ENCODE measurements at regions not wholly inside any gene's neighbourhood (a gene's known extent, or its start where the extent isn't known, plus 50 kb on each side); places are given as distances from the start of the nearest gene placed in this dataset.
A peak's percentile ranks its signal among the peaks of the same experiment; 100 is the strongest.

GRCh38 chr1:40914927-40915569 is 52.9 kb upstream of the CITED4 start:
- DNase-seq = peak; percentile 6

DNA sequence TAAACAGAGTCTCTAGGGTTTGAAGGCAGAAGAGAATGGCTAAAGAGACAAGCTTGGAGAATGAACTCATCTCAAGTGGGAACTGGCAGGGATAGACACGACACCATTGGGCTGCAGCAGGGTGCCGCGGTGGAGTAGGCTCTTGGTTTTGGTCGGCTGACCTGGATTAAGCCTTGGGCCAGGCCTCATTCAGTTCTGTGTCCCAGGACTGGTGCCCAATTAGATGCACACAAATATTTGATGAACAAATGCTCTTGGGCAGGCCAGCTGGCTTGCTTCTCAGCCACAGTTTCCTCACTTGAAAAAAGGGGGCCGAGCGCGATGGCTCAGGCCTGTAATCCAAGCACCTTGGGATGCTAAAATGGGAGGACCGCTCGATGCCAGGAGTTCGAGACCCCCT is 53.4 kb upstream of the CITED4 start:
- DNase-seq = peak; percentile 49

- DNase-seq = peak; percentile 49
These were observed 56.0 kb upstream of the CITED4 start for GRCh38 chr1:40917995-40918711.

- peak; percentile 56 for DNase-seq
These were observed 57.4 kb upstream of the CITED4 start for GRCh38 chr1:40919475-40920011.

DNA sequence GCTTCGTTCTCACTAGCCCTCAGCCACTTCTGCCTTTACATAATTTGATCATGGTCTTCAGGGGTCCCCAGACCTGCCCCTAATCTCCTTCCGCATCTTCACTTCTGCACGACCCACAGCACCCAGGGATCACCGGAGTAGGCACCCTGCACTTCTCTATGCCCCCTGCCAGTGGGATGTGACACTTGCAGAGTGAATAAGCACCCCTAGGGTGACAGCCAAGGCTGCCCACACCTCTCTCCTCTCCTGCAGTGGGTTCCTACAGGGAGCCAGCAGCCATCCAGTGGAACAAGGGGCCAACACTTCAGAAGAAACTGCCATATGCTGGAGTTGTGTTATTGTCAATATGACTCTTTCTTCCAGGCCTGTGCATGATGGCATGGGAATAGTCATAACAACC is 58.0 kb upstream of the CTPS1 start:
- DNase-seq = peak; percentile 49

GRCh38 chr1:40921981-40922677 is 57.4 kb upstream of the CTPS1 start:
- DNase-seq = peak; percentile 14

- DNase-seq = peak; percentile 0
These were observed 56.5 kb upstream of the CTPS1 start for GRCh38 chr1:40922969-40923368.

GRCh38 chr1:40923511-40924020 is 55.9 kb upstream of the CTPS1 start:
- peak; percentile 10 for DNase-seq

DNA sequence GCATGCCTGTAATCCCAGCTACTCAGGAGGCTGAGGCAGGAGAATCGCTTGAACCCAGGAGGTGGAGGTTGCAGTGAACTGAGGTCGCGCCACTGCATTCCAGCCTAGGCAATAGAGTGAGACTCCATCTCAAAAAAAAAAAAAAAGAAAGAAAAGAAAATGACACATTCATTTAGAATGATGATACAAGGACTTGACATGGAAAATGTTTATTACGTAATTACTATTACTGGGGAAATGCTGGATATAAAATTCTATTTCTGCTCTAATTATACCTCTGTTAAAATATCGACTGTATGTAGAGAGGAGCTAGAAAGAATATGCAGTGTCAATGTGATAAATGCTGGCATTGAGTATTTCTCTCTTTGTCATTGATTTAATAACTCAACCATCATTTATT is 54.7 kb upstream of the CTPS1 start:
- peak; percentile 10 for DNase-seq

GRCh38 chr1:40925834-40926410 is 53.6 kb upstream of the CTPS1 start:
- DNase-seq = peak; percentile 41

DNA sequence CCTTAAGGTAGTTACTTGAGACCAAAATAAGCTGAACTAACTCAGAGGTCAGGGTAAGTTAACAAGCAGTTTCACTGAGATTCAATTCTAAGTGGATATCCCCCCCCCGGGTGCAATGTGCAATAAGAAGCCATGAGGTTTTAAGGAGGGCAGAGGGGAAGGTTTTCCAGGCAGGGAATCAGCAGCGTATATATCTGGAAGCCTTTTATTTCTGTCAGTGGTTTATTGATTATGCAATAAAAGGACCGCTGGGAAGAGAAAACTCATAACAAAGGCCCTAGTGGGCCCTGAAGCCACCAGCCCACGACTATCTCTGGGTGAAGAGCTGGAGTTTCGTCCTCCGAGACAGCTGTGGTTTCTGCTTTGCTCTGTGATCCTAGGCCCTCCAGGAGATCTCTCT is 53.1 kb upstream of the CTPS1 start:
- DNase-seq = peak; percentile 30

GRCh38 chr1:40927781-40928180 is 51.7 kb upstream of the CTPS1 start:
- peak; percentile 12 for DNase-seq

- DNase-seq = peak; percentile 30
These were observed 50.8 kb upstream of the CTPS1 start for GRCh38 chr1:40928699-40929098.

- no peak for DNase-seq
These were observed 50.3 kb upstream of the CTPS1 start for GRCh38 chr1:40929155-40929554.
